H1 (cell line): ENCODE measurements at regions not wholly inside any gene's neighbourhood (a gene's known extent, or its start where the extent isn't known, plus 50 kb on each side); places are given as distances from the start of the nearest gene placed in this dataset.

Source experiments
- ATF3 ChIP-seq: IDR thresholded peaks from 2 replicates; pipeline ENCODE4 v1.6.1; 2011; ENCODE audit warnings: low read depth, mild to moderate bottlenecking, low read length; ENCODE audit not compliant: insufficient read depth
- CHD2 ChIP-seq: IDR thresholded peaks from 2 replicates; pipeline ENCODE4 v1.6.1; 2012; ENCODE audit warnings: low read length, improper control_type of control experiment
- CTBP2 ChIP-seq: IDR thresholded peaks from 2 replicates; pipeline ENCODE4 v1.7.0; 2011; ENCODE audit warnings: borderline replicate concordance, mild to moderate bottlenecking, moderate library complexity, mixed read lengths, low read length; ENCODE audit not compliant: insufficient read depth, insufficient read length
- GABPA ChIP-seq: IDR thresholded peaks from 2 replicates; pipeline ENCODE4 v1.6.1; 2011; ENCODE audit warnings: mild to moderate bottlenecking, low read length, moderate library complexity, borderline replicate concordance; ENCODE audit not compliant: insufficient read depth
- POU5F1 ChIP-seq: IDR thresholded peaks from 2 replicates; pipeline ENCODE4 v1.6.1; 2011; ENCODE audit warnings: low read depth, mild to moderate bottlenecking, low read length, moderate library complexity
- SIRT6 ChIP-seq: IDR thresholded peaks from one replicate; pipeline ENCODE4 v1.7.1; 2012; ENCODE audit warnings: low read length, inconsistent platforms

GRCh38 chr9:115775659-115776058, 377.9 kb upstream of the PAPPA start (continued):
- no peak for TF ChIP-seq GABPA
- no peak for TF ChIP-seq CHD2
- TF ChIP-seq CTBP2: no peak
- no peak for TF ChIP-seq ATF3
- no peak for TF ChIP-seq POU5F1
- TF ChIP-seq SIRT6: no peak
